ENCODE measurements at regions not wholly inside any gene's neighbourhood (a gene's known extent, or its start where the extent isn't known, plus 50 kb on each side); places are given as distances from the start of the nearest gene placed in this dataset.

DNA sequence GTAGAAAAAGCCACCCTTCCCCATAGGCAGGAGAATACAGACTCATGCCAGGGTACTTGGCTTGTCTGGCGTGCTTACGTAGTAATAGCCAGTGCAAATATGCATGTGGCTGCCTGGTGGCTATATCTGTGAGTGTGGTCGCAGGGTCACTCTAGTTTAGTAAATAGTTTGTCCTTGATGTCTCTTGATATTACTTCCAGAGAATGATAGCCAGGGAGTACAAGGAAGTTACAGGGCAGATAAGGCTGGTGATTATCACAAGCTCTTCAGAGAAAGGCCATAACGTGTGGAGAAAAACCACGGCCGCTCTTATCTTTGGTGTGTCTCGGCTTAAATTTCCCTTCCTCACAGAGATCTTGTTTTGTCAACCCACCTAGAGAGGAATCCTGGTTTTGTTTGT lies 54.3 kb upstream of the SLC39A10 start:
- intact Hi-C loops (cut with DNase I), result no loop called here
- Histone ChIP-seq H3K9ac (ENCODE audit: low read length in 3 of 3) (no peak overlapping the region), H3K36me3 (ENCODE audit: control insufficient read depth in 2 of 3, insufficient read depth in 3 of 3, low read length in 3 of 3) (no peaks in the 10 kb centered on the region), H3K27me3 (ENCODE audit: control insufficient read depth, insufficient read depth, low read length) (no peaks in the 10 kb centered on the region), H3K4me1 (ENCODE audit: control insufficient read depth in 2 of 3, insufficient read depth in 2 of 3, low read depth in 1 of 3, low read length in 3 of 3) (peaks cover 0 to 5% (median 0%) of the 10 kb centered on the region in 3 donors), H3K9me3 (ENCODE audit: control insufficient read depth in 2 of 3, insufficient read depth in 1 of 3, low read length in 3 of 3) (no peaks in the 10 kb centered on the region), H3K27ac (ENCODE audit: low read depth in 2 of 2, low read length in 2 of 2) (no peak overlapping the region), H3K4me3 (ENCODE audit: low read length in 3 of 3) (no peak overlapping the region)
- FAIRE-seq, result no peak
- TF ChIP-seq, protein P1, sequence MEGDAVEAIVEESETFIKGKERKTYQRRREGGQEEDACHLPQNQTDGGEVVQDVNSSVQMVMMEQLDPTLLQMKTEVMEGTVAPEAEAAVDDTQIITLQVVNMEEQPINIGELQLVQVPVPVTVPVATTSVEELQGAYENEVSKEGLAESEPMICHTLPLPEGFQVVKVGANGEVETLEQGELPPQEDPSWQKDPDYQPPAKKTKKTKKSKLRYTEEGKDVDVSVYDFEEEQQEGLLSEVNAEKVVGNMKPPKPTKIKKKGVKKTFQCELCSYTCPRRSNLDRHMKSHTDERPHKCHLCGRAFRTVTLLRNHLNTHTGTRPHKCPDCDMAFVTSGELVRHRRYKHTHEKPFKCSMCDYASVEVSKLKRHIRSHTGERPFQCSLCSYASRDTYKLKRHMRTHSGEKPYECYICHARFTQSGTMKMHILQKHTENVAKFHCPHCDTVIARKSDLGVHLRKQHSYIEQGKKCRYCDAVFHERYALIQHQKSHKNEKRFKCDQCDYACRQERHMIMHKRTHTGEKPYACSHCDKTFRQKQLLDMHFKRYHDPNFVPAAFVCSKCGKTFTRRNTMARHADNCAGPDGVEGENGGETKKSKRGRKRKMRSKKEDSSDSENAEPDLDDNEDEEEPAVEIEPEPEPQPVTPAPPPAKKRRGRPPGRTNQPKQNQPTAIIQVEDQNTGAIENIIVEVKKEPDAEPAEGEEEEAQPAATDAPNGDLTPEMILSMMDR (IDR thresholded peaks at IDR 0.05; ENCODE audit: borderline replicate concordance, extremely low read depth, insufficient read depth), result no peak
- DNase-seq, result no peak

DNA sequence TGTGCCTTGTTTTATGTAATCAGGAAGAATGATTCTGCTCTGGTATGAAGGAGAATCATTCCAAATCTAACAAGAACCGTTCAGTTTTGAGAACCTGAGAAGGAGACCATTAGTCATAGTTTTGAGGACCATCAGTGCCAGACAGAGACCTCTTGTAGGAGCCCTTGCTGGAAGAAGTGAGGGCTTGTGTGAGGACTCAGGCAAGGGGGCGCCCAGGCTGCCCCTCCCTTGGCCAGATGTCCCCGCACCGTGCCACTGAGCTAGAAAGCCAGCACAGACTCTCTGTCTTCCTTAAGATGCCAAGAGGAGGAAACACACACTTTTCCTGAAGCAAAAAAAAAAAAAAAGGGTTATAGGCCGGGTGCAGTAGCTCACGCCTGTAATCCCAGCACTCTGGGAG lies 55.7 kb upstream of the SLC39A10 start:
- FAIRE-seq (no peak), DNase-seq (no peak)
- no peaks in the 10 kb centered on the region for H3K9me3 ChIP-seq (ENCODE audit: control insufficient read depth in 2 of 3, insufficient read depth in 1 of 3, low read length in 3 of 3)
- H3K4me3 ChIP-seq (ENCODE audit: low read length in 3 of 3), result no peak overlapping the region
- intact Hi-C loops (cut with DNase I), result no loop called here
- TF ChIP-seq, protein P1 (IDR thresholded peaks at IDR 0.05; ENCODE audit: borderline replicate concordance, extremely low read depth, insufficient read depth), result no peak
- no peaks in the 10 kb centered on the region for H3K27me3 ChIP-seq (ENCODE audit: control insufficient read depth, insufficient read depth, low read length)
- no peaks in the 10 kb centered on the region for H3K36me3 ChIP-seq (ENCODE audit: control insufficient read depth in 2 of 3, insufficient read depth in 3 of 3, low read length in 3 of 3)
- H3K4me1 ChIP-seq (ENCODE audit: control insufficient read depth in 2 of 3, insufficient read depth in 2 of 3, low read depth in 1 of 3, low read length in 3 of 3), result peaks cover 0 to 5% (median 0%) of the 10 kb centered on the region in 3 donors
- H3K9ac ChIP-seq (ENCODE audit: low read length in 3 of 3), result no peak overlapping the region
- H3K27ac ChIP-seq (ENCODE audit: low read depth in 2 of 2, low read length in 2 of 2), result no peak overlapping the region

DNA sequence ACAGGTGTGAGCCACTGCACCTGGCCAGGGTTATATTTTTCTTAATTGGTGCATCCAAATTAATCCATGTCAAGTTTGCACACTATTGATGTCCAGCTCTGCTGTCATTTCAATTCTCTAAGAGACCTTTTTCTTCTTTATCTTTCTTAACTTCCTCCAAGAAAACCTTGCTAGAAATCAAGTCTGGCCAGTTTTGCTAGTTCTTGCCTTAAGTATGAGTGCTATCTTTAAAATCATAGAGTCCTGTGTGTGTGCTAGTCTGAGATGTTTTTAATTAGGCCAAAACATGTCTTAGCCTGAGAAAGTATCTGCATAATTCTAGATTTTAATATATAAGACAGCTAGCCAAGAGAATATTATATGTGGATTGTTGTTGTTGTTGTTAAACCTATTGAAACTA lies 56.2 kb upstream of the SLC39A10 start:
- H3K4me3 ChIP-seq (ENCODE audit: low read length in 3 of 3), result no peak overlapping the region
- FAIRE-seq, result no peak
- intact Hi-C loops (cut with DNase I), result no loop called here
- no peak overlapping the region for H3K9ac ChIP-seq (ENCODE audit: low read length in 3 of 3)
- H3K4me1 ChIP-seq (ENCODE audit: control insufficient read depth in 2 of 3, insufficient read depth in 2 of 3, low read depth in 1 of 3, low read length in 3 of 3), result peaks cover 0 to 5% (median 0%) of the 10 kb centered on the region in 3 donors
- TF ChIP-seq, protein P1 (IDR thresholded peaks at IDR 0.05; ENCODE audit: borderline replicate concordance, extremely low read depth, insufficient read depth), result no peak
- H3K36me3 ChIP-seq (ENCODE audit: control insufficient read depth in 2 of 3, insufficient read depth in 3 of 3, low read length in 3 of 3), result no peaks in the 10 kb centered on the region
- no peaks in the 10 kb centered on the region for H3K9me3 ChIP-seq (ENCODE audit: control insufficient read depth in 2 of 3, insufficient read depth in 1 of 3, low read length in 3 of 3)
- H3K27me3 ChIP-seq (ENCODE audit: control insufficient read depth, insufficient read depth, low read length), result no peaks in the 10 kb centered on the region
- no peak overlapping the region for H3K27ac ChIP-seq (ENCODE audit: low read depth in 2 of 2, low read length in 2 of 2)
- peak in 2 of 5 donors; percentile 26 to 38 for DNase-seq

GRCh38 chr2:195596840-195597239 lies 60.2 kb upstream of the SLC39A10 start:
- intact Hi-C loops (cut with DNase I), result no loop called here

More at GRCh38 chr2:195596840-195597239, 60.2 kb upstream of the SLC39A10 start:
- Histone ChIP-seq H3K36me3 (ENCODE audit: control insufficient read depth in 2 of 3, insufficient read depth in 3 of 3, low read length in 3 of 3) (no peaks in the 10 kb centered on the region), H3K9ac (ENCODE audit: low read length in 3 of 3) (no peak overlapping the region), H3K4me1 (ENCODE audit: control insufficient read depth in 2 of 3, insufficient read depth in 2 of 3, low read depth in 1 of 3, low read length in 3 of 3) (peaks cover 0 to 2% (median 0%) of the 10 kb centered on the region in 3 donors), H3K27me3 (ENCODE audit: control insufficient read depth, insufficient read depth, low read length) (no peaks in the 10 kb centered on the region), H3K9me3 (ENCODE audit: control insufficient read depth in 2 of 3, insufficient read depth in 1 of 3, low read length in 3 of 3) (no peaks in the 10 kb centered on the region), H3K4me3 (ENCODE audit: low read length in 3 of 3) (no peak overlapping the region), H3K27ac (ENCODE audit: low read depth in 2 of 2, low read length in 2 of 2) (no peak overlapping the region)
- FAIRE-seq, result no peak
- TF ChIP-seq, protein P1 (IDR thresholded peaks at IDR 0.05; ENCODE audit: borderline replicate concordance, extremely low read depth, insufficient read depth), result no peak
- no peak for DNase-seq
